ENCODE measurements at regions not wholly inside any gene's neighbourhood (a gene's known extent, or its start where the extent isn't known, plus 50 kb on each side); places are given as distances from the start of the nearest gene placed in this dataset.

GRCh38 chrX:17919896-17920446 is 58.9 kb upstream of the RAI2 start:
- DNase-seq = no peak

GRCh38 chrX:17917945-17918577 is 57.0 kb upstream of the RAI2 start:
- no peak for DNase-seq

- DNase-seq = no peak
Observed at GRCh38 chrX:17913801-17914200, 52.7 kb upstream of the RAI2 start.

Data from NCI-H446 (cell line).